ENCODE measurements at regions not wholly inside any gene's neighbourhood (a gene's known extent, or its start where the extent isn't known, plus 50 kb on each side); places are given as distances from the start of the nearest gene placed in this dataset.

DNA sequence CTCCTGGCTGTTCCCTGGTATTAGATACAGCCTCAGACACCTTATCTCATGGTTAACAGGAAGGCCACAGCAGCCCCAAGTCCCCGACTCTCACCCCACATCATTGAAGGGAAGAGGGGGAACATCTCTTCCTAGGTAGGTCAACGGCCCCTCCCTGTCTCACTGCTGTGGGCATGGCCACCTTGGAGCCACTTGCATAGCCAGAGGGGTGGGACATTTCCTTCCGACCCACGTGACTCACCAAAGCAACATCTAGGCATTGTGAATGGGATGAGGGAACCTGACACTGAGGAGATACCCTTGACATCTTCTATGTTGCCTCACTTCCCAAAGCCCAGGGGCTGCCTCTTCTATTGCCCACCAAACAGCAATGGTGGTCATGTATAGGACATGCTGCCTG, 68.5 kb upstream of the GPR26 start:
- Histone ChIP-seq H2AFZ (ENCODE audit: low read depth, low read length) (no peak overlapping the region), H3K4me2 (ENCODE audit: insufficient read depth, low read length) (no peak overlapping the region), H3K27ac (ENCODE audit: insufficient read depth, low read depth, low read length) (no peak overlapping the region), H3K79me2 (ENCODE audit: control insufficient read depth, insufficient read depth, low read length) (no peaks in the 10 kb centered on the region), H4K20me1 (replicated peaks; ENCODE audit: control insufficient read depth, extremely low read depth, insufficient read depth, low read length) (no peaks in the 10 kb centered on the region), H3K36me3 (ENCODE audit: control insufficient read depth in 2 of 2, extremely low read depth in 1 of 2, insufficient read depth in 2 of 2, low read length in 2 of 2) (no peaks in the 10 kb centered on the region), H3K4me1 (ENCODE audit: control insufficient read depth, extremely low read depth, insufficient read depth, low read length) (no peaks in the 10 kb centered on the region), H3K9me1 (replicated peaks; ENCODE audit: control insufficient read depth, extremely low read depth, insufficient read depth, low read length) (no peaks in the 10 kb centered on the region), H3K4me3 (replicated peaks in 1 of 3; ENCODE audit: insufficient read depth in 1 of 3, low read depth in 1 of 3, low read length in 3 of 3) (no peak overlapping the region), H3K9ac (replicated peaks; ENCODE audit: extremely low read depth, insufficient read depth, low read length) (no peak overlapping the region), H3K9me3 (replicated peaks; ENCODE audit: control insufficient read depth, insufficient read depth, low read length) (no peaks in the 10 kb centered on the region), H3K27me3 (ENCODE audit: control insufficient read depth in 2 of 2, insufficient read depth in 2 of 2, low read length in 2 of 2) (no peaks in the 10 kb centered on the region)
- intact Hi-C loops (cut with micrococcal nuclease) (no loop called here), dilution Hi-C loops (cut with MboI; ENCODE audit: extremely low pct_ligation_motif_present, low sequenced_read_pairs) (no loop called here)
- FAIRE-seq, result no peak
- TF ChIP-seq, protein P1, sequence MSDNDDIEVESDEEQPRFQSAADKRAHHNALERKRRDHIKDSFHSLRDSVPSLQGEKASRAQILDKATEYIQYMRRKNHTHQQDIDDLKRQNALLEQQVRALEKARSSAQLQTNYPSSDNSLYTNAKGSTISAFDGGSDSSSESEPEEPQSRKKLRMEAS (IDR thresholded peaks at IDR 0.05; ENCODE audit: insufficient read depth, insufficient read length), result no peak
- no peak for TF ChIP-seq POLR2A (IDR thresholded peaks at IDR 0.05; ENCODE audit: low read depth, low read length)
- no peak for TF ChIP-seq GATA2 (IDR thresholded peaks at IDR 0.05; ENCODE audit: insufficient read depth, insufficient read length, low read depth, low read length)
- TF ChIP-seq, protein P2, sequence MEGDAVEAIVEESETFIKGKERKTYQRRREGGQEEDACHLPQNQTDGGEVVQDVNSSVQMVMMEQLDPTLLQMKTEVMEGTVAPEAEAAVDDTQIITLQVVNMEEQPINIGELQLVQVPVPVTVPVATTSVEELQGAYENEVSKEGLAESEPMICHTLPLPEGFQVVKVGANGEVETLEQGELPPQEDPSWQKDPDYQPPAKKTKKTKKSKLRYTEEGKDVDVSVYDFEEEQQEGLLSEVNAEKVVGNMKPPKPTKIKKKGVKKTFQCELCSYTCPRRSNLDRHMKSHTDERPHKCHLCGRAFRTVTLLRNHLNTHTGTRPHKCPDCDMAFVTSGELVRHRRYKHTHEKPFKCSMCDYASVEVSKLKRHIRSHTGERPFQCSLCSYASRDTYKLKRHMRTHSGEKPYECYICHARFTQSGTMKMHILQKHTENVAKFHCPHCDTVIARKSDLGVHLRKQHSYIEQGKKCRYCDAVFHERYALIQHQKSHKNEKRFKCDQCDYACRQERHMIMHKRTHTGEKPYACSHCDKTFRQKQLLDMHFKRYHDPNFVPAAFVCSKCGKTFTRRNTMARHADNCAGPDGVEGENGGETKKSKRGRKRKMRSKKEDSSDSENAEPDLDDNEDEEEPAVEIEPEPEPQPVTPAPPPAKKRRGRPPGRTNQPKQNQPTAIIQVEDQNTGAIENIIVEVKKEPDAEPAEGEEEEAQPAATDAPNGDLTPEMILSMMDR (IDR thresholded peaks at IDR 0.05; ENCODE audit: extremely low read depth in 1 of 2, insufficient read depth in 1 of 2, low read depth in 1 of 2, low read length in 2 of 2), result no peak
- no peak for TF ChIP-seq JUN (IDR thresholded peaks at IDR 0.05; ENCODE audit: borderline replicate concordance, insufficient read depth, insufficient read length, low read depth)
- TF ChIP-seq MYC (IDR thresholded peaks at IDR 0.05; ENCODE audit: low read depth, low read length), result no peak
- no peak for TF ChIP-seq EZH2 (IDR thresholded peaks at IDR 0.05; ENCODE audit: borderline replicate concordance, low read depth, low read length, severe bottlenecking)
- no peak for TF ChIP-seq FOS (IDR thresholded peaks at IDR 0.05; ENCODE audit: borderline replicate concordance, insufficient read depth, low read length)
- no peak for TF ChIP-seq POLR2AphosphoS5 (IDR thresholded peaks at IDR 0.05; ENCODE audit: insufficient read depth, low read depth, low read length)
- CTCF ChIA-PET, result no interaction called here
- DNase-seq (ENCODE audit: low read depth, low spot score), result no peak
- POLR2A ChIA-PET, result no interaction called here
- BruUV-seq (replicated peaks), result no TSS peak
